Panc1 (cell line): ENCODE measurements at regions not wholly inside any gene's neighbourhood (a gene's known extent, or its start where the extent isn't known, plus 50 kb on each side); places are given as distances from the start of the nearest gene placed in this dataset.
"Not testable (repeated sequence)": the region's sequence is repeated elsewhere in the genome, so short reads cannot be mapped to it uniquely, and the experiment has no call there.

Experiments
- ATAC-seq: fragments of 200-7000 bp; cut with Tn5 transposase; 2 replicates; pipeline ENCODE4 v1.9.1; 2020; ENCODE audit warnings: mild to moderate bottlenecking, moderate library complexity
- BruUV-seq: library from RNA; stranded (reverse); fragments of 400-500 nt; replicated peaks from 2 replicates; lab custom pipeline; 2021; lab: Mats Ljungman, UMichigan
- CTCF ChIA-PET: fragments of 300-600 bp; sonication (Branson Sonifier 250); formaldehyde crosslinking; loops from one replicate; lab custom pipeline; 2022; ENCODE audit warnings: antibody characterized with exemption; lab: Charles Lee
- POLR2A ChIA-PET: fragments of 300-600 bp; sonication (Branson Sonifier 250); formaldehyde crosslinking; loops from one replicate; lab custom pipeline; 2022; ENCODE audit warnings: antibody characterized with exemption; lab: Charles Lee
- DNase-seq: peaks from one replicate; pipeline ENCODE4 v3.0.0-alpha.2; 2010; ENCODE audit warnings: low read depth, low spot score
- H3K27ac ChIP-seq: 2 replicates; pipeline ENCODE4 v1.5.1; 2011; ENCODE audit warnings: mild to moderate bottlenecking, low read length, inconsistent platforms
- H3K27me3 ChIP-seq: fragments of 200-500 bp; sonication (Bioruptor generic); 2 replicates; pipeline ENCODE4 v1.6.0; 2014; ENCODE audit warnings: low read length, inconsistent platforms; ENCODE audit not compliant: control insufficient read depth, insufficient read depth
- H3K36me3 ChIP-seq: fragments of 200-500 bp; sonication (Bioruptor generic); 2 replicates; pipeline ENCODE4 v1.5.1; 2014; ENCODE audit warnings: inconsistent platforms, mild to moderate bottlenecking, low read length, moderate library complexity; ENCODE audit not compliant: control insufficient read depth, insufficient read depth
- H3K4me1 ChIP-seq: 2 replicates; pipeline ENCODE4 v1.5.1; 2011; ENCODE audit warnings: inconsistent platforms, mild to moderate bottlenecking, low read length, moderate library complexity; ENCODE audit not compliant: control insufficient read depth, insufficient read depth
- H3K4me3 ChIP-seq, 2 experiments: 2 replicates each; pipeline ENCODE4 v1.5.1; 2011 to 2012; ENCODE audit warnings: low read depth in 2 of 2, low read length in 2 of 2, mild to moderate bottlenecking in 2 of 2, inconsistent platforms in 1 of 2, moderate library complexity in 1 of 2
- H3K9me3 ChIP-seq: fragments of 200-500 bp; sonication (Bioruptor generic); 2 replicates; pipeline ENCODE4 v1.5.1; 2014; ENCODE audit warnings: low read depth, mild to moderate bottlenecking, inconsistent platforms, low read length, moderate library complexity; ENCODE audit not compliant: control insufficient read depth, insufficient read depth
- in situ Hi-C: cut with HindIII; loops from 2 replicates; pipeline ENCODE4 v1.10.0; 2016; ENCODE audit warnings: low sequenced_read_pairs, low pct_unique_long_range_greater_than_20kb
- intact Hi-C: fragments of 100-400 bp; cut with micrococcal nuclease; formaldehyde crosslinking; loops from one replicate; pipeline ENCODE4 v1.10.0; 2022; ENCODE audit not compliant: unreplicated experiment

GRCh38 chr22:11608486-11608885, 3919.5 kb upstream of the OR11H1 start:
- ATAC-seq, H3K27me3 ChIP-seq, H3K4me3 ChIP-seq, intact Hi-C loops, H3K27ac ChIP-seq, H3K4me1 ChIP-seq, CTCF ChIA-PET, in situ Hi-C loops, BruUV-seq, H3K9me3 ChIP-seq, POLR2A ChIA-PET, H3K36me3 ChIP-seq, DNase-seq: not testable (repeated sequence)

- DNase-seq, H3K4me1 ChIP-seq, H3K36me3 ChIP-seq, ATAC-seq, in situ Hi-C loops, POLR2A ChIA-PET, H3K27me3 ChIP-seq, H3K9me3 ChIP-seq, BruUV-seq, intact Hi-C loops, CTCF ChIA-PET, H3K27ac ChIP-seq, H3K4me3 ChIP-seq: not testable (repeated sequence)
These were observed 3918.8 kb upstream of the OR11H1 start for GRCh38 chr22:11609193-11609592.

- H3K9me3 ChIP-seq, in situ Hi-C loops, H3K36me3 ChIP-seq, POLR2A ChIA-PET, DNase-seq, H3K27ac ChIP-seq, ATAC-seq, intact Hi-C loops, H3K4me1 ChIP-seq, H3K4me3 ChIP-seq, BruUV-seq, H3K27me3 ChIP-seq, CTCF ChIA-PET: not testable (repeated sequence)
These were observed 3916.7 kb upstream of the OR11H1 start for GRCh38 chr22:11611280-11611679.

- DNase-seq, in situ Hi-C loops, ATAC-seq, H3K4me1 ChIP-seq, H3K4me3 ChIP-seq, H3K36me3 ChIP-seq, BruUV-seq, H3K9me3 ChIP-seq, intact Hi-C loops, H3K27ac ChIP-seq, POLR2A ChIA-PET, CTCF ChIA-PET, H3K27me3 ChIP-seq: not testable (repeated sequence)
These were observed 3916.1 kb upstream of the OR11H1 start for GRCh38 chr22:11611876-11612275.

GRCh38 chr22:11613081-11613897, 3914.7 kb upstream of the OR11H1 start:
- CTCF ChIA-PET, ATAC-seq, BruUV-seq, H3K4me1 ChIP-seq, H3K4me3 ChIP-seq, H3K36me3 ChIP-seq, intact Hi-C loops, H3K9me3 ChIP-seq, in situ Hi-C loops, DNase-seq, H3K27me3 ChIP-seq, H3K27ac ChIP-seq, POLR2A ChIA-PET: not testable (repeated sequence)
